ENCODE measurements at regions not wholly inside any gene's neighbourhood (a gene's known extent, or its start where the extent isn't known, plus 50 kb on each side); places are given as distances from the start of the nearest gene placed in this dataset.

DNA sequence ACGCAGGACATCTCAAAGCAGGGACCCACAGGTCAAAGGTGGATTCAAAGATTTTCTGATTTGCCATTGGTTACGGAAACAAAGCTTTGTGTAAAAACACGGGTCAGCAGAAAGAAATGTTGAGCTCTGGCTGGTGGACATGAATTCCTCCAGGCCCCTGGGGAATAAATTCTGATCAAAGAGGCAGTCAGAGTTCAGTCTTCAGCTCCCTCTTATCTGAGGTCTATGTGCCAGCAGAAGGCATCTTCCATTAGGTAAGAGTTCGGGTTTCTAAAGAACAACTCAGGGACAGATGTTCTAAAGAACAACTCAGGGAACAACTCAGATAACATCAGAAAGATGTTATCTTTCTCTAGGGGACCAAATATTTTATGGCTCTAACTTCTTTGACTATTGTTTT is 64.9 kb upstream of the PALS2 start:
- TF ChIP-seq, protein P1, sequence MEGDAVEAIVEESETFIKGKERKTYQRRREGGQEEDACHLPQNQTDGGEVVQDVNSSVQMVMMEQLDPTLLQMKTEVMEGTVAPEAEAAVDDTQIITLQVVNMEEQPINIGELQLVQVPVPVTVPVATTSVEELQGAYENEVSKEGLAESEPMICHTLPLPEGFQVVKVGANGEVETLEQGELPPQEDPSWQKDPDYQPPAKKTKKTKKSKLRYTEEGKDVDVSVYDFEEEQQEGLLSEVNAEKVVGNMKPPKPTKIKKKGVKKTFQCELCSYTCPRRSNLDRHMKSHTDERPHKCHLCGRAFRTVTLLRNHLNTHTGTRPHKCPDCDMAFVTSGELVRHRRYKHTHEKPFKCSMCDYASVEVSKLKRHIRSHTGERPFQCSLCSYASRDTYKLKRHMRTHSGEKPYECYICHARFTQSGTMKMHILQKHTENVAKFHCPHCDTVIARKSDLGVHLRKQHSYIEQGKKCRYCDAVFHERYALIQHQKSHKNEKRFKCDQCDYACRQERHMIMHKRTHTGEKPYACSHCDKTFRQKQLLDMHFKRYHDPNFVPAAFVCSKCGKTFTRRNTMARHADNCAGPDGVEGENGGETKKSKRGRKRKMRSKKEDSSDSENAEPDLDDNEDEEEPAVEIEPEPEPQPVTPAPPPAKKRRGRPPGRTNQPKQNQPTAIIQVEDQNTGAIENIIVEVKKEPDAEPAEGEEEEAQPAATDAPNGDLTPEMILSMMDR (IDR thresholded peaks at IDR 0.05): no peak
- TF ChIP-seq POLR2AphosphoS5 (IDR thresholded peaks at IDR 0.05): no peak

All from stomach (tissue), 4 donors.